ENCODE measurements at regions not wholly inside any gene's neighbourhood (a gene's known extent, or its start where the extent isn't known, plus 50 kb on each side); places are given as distances from the start of the nearest gene placed in this dataset.

DNA sequence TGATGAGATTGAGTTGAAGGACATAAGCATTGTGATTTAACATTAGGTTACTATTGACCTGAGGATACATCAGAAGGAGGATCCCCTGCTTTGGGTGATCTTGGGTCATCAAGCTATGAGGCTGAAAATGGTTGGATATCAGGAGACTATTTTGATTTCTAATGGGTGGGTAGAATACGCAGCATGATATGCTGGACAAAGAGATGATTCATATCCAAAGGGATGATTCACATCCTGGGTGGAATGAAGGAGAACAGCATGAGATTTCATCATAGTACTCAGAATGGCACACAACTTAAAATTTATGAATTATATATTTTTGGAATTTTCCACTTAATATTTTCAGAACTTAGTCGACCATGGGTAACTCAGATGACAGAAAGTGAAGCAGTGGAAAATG is 1759.5 kb upstream of the C9orf72 start:
- H3K4me3 Mint-ChIP-seq = no peak overlapping the region
- H3K27ac Mint-ChIP-seq = no peak overlapping the region
- TF ChIP-seq, protein P1, sequence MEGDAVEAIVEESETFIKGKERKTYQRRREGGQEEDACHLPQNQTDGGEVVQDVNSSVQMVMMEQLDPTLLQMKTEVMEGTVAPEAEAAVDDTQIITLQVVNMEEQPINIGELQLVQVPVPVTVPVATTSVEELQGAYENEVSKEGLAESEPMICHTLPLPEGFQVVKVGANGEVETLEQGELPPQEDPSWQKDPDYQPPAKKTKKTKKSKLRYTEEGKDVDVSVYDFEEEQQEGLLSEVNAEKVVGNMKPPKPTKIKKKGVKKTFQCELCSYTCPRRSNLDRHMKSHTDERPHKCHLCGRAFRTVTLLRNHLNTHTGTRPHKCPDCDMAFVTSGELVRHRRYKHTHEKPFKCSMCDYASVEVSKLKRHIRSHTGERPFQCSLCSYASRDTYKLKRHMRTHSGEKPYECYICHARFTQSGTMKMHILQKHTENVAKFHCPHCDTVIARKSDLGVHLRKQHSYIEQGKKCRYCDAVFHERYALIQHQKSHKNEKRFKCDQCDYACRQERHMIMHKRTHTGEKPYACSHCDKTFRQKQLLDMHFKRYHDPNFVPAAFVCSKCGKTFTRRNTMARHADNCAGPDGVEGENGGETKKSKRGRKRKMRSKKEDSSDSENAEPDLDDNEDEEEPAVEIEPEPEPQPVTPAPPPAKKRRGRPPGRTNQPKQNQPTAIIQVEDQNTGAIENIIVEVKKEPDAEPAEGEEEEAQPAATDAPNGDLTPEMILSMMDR (IDR thresholded peaks at IDR 0.05; ENCODE audit: unreplicated experiment in 3 of 3) = no peak
- H3K27me3 Mint-ChIP-seq (ENCODE audit: low read depth) = no peaks in the 10 kb centered on the region
- H3K9me3 Mint-ChIP-seq = no peaks in the 10 kb centered on the region
- no peaks in the 10 kb centered on the region for H3K36me3 Mint-ChIP-seq (ENCODE audit: low read depth)
- H3K4me1 Mint-ChIP-seq = no peaks in the 10 kb centered on the region

DNA sequence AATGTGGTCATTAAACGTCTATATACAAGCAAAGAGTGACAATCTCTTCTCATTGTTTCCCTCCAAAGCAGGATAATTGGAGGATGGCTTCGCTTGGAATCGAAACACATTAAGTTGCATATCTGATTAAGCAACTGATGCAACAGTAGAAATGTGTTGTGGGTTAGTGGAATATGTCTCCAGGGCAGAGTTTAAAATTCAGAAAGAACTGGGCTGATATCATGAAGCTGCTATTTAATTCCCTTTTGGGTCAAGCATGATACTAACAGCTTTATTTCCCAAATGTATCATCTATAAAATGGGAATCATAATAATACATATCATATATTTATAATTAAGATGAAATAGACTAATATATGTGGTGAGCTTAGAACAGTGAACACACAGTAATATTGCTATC is 1763.0 kb upstream of the C9orf72 start:
- TF ChIP-seq, protein P1 (IDR thresholded peaks at IDR 0.05; ENCODE audit: unreplicated experiment in 3 of 3) = no peak
- Mint-ChIP-seq H3K9me3 (no peaks in the 10 kb centered on the region), H3K27me3 (ENCODE audit: low read depth) (no peaks in the 10 kb centered on the region), H3K27ac (no peak overlapping the region), H3K4me1 (peaks cover 10% of the 10 kb centered on the region), H3K36me3 (ENCODE audit: low read depth) (no peaks in the 10 kb centered on the region), H3K4me3 (no peak overlapping the region)

DNA sequence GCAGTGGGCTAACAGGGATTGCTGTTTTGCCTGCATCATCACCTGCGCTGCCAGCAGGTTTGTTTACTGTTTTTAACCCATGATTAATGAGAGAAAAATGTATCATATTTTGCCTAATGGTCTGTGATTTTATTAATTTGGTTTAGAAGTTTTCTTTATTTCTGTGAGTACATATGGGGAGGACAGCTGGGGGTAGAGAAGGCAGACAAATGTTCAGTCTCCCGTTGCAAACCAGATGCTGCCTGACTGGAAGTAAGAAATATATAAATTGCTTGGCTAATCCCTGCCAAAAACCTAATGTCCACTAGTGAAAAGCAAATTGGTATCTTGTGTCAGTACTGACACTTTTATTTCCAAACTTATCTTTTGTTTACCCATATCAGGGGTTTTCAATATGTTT is 1766.1 kb upstream of the C9orf72 start:
- Mint-ChIP-seq H3K4me3 (no peak overlapping the region), H3K27ac (peak overlapping the region; percentile 29 to 54 (median 42)), H3K27me3 (ENCODE audit: low read depth) (no peaks in the 10 kb centered on the region), H3K9me3 (peaks cover 6% of the 10 kb centered on the region), H3K36me3 (ENCODE audit: low read depth) (no peaks in the 10 kb centered on the region), H3K4me1 (peaks cover 10% of the 10 kb centered on the region)
- TF ChIP-seq, protein P1 (IDR thresholded peaks at IDR 0.05; ENCODE audit: unreplicated experiment in 3 of 3) = no peak

DNA sequence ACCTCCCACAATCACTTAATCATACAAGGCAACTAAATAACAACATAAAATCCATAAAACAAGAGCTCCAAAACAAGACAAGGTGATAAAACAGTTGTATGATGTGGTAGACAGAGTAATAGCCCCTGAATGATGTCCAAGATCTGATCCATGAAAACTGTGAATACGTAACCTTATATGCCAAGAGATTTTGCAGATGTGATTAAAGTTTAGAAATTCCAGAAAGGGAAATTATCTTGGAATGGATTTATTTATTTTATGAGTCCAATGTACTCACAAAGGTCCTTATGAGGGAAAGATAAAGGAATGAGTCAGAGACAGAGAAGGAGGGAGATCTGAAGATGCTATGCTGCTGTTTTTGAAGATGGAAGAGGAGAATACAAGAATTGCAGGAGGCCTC is 1775.7 kb upstream of the C9orf72 start:
- no peak overlapping the region for H3K4me3 Mint-ChIP-seq
- H3K27me3 Mint-ChIP-seq (ENCODE audit: low read depth) = no peaks in the 10 kb centered on the region
- TF ChIP-seq, protein P1 (IDR thresholded peaks at IDR 0.05; ENCODE audit: unreplicated experiment in 3 of 3) = no peak
- peaks cover 6% of the 10 kb centered on the region for H3K4me1 Mint-ChIP-seq
- peak overlapping the region in 1 of 3 experiments; percentile 13 for H3K27ac Mint-ChIP-seq
- H3K36me3 Mint-ChIP-seq (ENCODE audit: low read depth) = no peaks in the 10 kb centered on the region
- peaks cover 4% of the 10 kb centered on the region for H3K9me3 Mint-ChIP-seq

DNA sequence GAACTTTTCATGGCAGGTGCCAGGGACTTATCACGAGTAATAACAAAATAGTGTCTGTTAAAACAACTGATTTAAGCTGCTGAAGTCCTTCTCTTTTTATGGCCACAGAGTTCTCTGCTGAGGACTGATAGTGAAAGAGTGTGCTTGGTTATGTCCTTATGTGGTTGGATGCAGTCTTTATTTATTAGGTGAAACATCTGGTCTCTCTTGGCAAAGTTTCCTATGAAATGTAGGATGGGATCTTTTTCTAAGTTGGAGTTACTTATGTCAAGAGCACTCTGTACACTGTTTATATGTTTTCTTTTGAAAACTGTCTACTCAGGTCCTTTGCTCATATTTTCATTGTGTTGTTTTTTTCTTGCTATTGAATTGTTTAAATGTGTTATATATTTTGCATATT is 1816.1 kb upstream of the C9orf72 start:
- Mint-ChIP-seq H3K4me1 (no peaks in the 10 kb centered on the region), H3K36me3 (ENCODE audit: low read depth) (peaks cover 1% of the 10 kb centered on the region), H3K27me3 (ENCODE audit: low read depth) (no peaks in the 10 kb centered on the region), H3K9me3 (peaks cover 3% of the 10 kb centered on the region), H3K27ac (peak overlapping the region in 2 of 3 experiments; percentile 45 to 49), H3K4me3 (no peak overlapping the region)
- TF ChIP-seq, protein P1 (IDR thresholded peaks at IDR 0.05; ENCODE audit: unreplicated experiment in 3 of 3) = no peak

DNA sequence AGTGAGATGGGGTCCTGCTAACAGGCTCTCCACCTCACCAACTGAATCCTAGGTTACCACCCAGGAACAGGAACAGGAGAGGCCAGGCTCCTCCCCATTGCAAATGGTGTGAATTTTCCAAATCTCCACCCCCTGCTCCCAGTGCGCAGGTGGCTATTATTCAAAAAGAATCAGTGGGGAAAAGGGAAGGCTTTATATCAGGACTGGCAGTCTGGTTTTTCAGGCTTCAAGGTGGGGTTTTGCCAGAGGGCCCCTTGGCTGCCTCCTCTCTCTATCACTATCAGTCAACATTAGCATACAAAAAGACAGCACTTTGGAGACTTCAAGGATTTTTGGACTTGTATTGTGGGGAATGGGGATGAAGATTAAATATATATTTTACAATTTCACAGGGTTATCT is 1817.6 kb upstream of the C9orf72 start:
- Mint-ChIP-seq H3K4me1 (no peaks in the 10 kb centered on the region), H3K9me3 (no peaks in the 10 kb centered on the region), H3K36me3 (ENCODE audit: low read depth) (no peaks in the 10 kb centered on the region), H3K27me3 (ENCODE audit: low read depth) (no peaks in the 10 kb centered on the region), H3K27ac (no peak overlapping the region), H3K4me3 (no peak overlapping the region)
- TF ChIP-seq, protein P1 (IDR thresholded peaks at IDR 0.05; ENCODE audit: unreplicated experiment in 3 of 3) = no peak
